HL-60 (cell line): ENCODE measurements at regions not wholly inside any gene's neighbourhood (a gene's known extent, or its start where the extent isn't known, plus 50 kb on each side); places are given as distances from the start of the nearest gene placed in this dataset.

ENCODE experiments used
- CTCF ChIP-seq: IDR thresholded peaks from one replicate; pipeline ENCODE4 v1.5.1; 2011; ENCODE audit warnings: low read length, control low read depth, inconsistent platforms; ENCODE audit not compliant: insufficient read depth
- GABPA ChIP-seq: IDR thresholded peaks from 2 replicates; pipeline ENCODE4 v1.6.1; 2012; ENCODE audit warnings: low read depth
- POLR2AphosphoS5 ChIP-seq: IDR thresholded peaks from 2 replicates; pipeline ENCODE4 v1.6.1; 2012; ENCODE audit warnings: low read depth
- SPI1 ChIP-seq: IDR thresholded peaks from 2 replicates; pipeline ENCODE4 v1.6.1; 2012; ENCODE audit warnings: low read depth, mild to moderate bottlenecking, borderline replicate concordance
- TF ChIP-seq, protein P1 (sequence below): IDR thresholded peaks from 2 replicates; pipeline ENCODE4 v1.6.1; 2012; ENCODE audit warnings: low read depth; ENCODE audit not compliant: insufficient replicate concordance

DNA sequence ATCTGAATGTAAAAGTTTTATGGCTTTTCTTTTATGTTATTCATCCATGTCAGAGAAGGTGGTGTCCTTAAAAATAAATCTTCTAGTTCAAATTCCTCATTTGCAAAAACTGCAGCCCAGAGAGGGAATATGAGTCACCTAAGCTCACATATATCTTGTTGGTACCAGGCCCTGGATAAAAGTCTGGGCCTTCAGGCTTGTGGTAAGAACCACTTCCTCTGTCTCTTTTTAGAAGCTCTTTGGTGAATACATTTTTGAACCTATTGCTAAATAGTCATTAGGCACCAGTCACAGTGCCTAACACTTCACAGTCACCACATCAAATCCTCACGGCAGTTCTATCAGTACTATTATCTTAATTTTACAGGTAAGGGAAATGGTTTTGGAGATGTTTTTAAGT is 199.2 kb downstream of the KCNS3 start:
- TF ChIP-seq CTCF = no peak
- TF ChIP-seq POLR2AphosphoS5 = no peak
- TF ChIP-seq GABPA = no peak
- TF ChIP-seq, protein P1, sequence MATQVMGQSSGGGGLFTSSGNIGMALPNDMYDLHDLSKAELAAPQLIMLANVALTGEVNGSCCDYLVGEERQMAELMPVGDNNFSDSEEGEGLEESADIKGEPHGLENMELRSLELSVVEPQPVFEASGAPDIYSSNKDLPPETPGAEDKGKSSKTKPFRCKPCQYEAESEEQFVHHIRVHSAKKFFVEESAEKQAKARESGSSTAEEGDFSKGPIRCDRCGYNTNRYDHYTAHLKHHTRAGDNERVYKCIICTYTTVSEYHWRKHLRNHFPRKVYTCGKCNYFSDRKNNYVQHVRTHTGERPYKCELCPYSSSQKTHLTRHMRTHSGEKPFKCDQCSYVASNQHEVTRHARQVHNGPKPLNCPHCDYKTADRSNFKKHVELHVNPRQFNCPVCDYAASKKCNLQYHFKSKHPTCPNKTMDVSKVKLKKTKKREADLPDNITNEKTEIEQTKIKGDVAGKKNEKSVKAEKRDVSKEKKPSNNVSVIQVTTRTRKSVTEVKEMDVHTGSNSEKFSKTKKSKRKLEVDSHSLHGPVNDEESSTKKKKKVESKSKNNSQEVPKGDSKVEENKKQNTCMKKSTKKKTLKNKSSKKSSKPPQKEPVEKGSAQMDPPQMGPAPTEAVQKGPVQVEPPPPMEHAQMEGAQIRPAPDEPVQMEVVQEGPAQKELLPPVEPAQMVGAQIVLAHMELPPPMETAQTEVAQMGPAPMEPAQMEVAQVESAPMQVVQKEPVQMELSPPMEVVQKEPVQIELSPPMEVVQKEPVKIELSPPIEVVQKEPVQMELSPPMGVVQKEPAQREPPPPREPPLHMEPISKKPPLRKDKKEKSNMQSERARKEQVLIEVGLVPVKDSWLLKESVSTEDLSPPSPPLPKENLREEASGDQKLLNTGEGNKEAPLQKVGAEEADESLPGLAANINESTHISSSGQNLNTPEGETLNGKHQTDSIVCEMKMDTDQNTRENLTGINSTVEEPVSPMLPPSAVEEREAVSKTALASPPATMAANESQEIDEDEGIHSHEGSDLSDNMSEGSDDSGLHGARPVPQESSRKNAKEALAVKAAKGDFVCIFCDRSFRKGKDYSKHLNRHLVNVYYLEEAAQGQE = no peak
- TF ChIP-seq SPI1 = no peak
